HCT116 (cell line): ENCODE measurements at regions not wholly inside any gene's neighbourhood (a gene's known extent, or its start where the extent isn't known, plus 50 kb on each side); places are given as distances from the start of the nearest gene placed in this dataset.

Experiments
- ATAC-seq: fragments of 200-7000 bp; cut with Tn5 transposase; 2 replicates; pipeline ENCODE4 v1.9.1; 2020; ENCODE audit warnings: mild to moderate bottlenecking, moderate library complexity
- BruUV-seq: library from RNA; stranded (reverse); fragments of 400-500 nt; replicated peaks from 2 replicates; lab custom pipeline; 2021; lab: Mats Ljungman, UMichigan
- CTCF ChIA-PET: fragments of 300-600 bp; sonication (Branson Sonifier 250); formaldehyde crosslinking; loops from one replicate; lab custom pipeline; 2021; ENCODE audit warnings: antibody characterized with exemption; lab: Charles Lee
- POLR2A ChIA-PET: fragments of 300-600, 350-600 bp; sonication (Branson Sonifier 250); formaldehyde crosslinking; loops from one replicate; lab custom pipeline; 2021; ENCODE audit warnings: antibody characterized with exemption; lab: Charles Lee
- RAD21 ChIA-PET, 2 experiments: fragments of 300-600 bp; sonication (Branson Sonifier 250); formaldehyde crosslinking; loops; one replicate each; lab custom pipeline; 2023; ENCODE audit warnings: low total read pairs in 2 of 2; ENCODE audit not compliant: uncharacterized antibody in 2 of 2, unreplicated experiment in 2 of 2, low non-redundant PET in 1 of 2; lab: Charles Lee
- DNase-seq: peaks from one replicate; pipeline ENCODE4 v3.0.0-alpha.2; 2010; ENCODE audit warnings: low read depth, low spot score
- H2AFZ ChIP-seq: fragments of 200-600 bp; shearing (Covaris generic), sonication (generic); 2 replicates; pipeline ENCODE4 v1.6.1; 2017; ENCODE audit warnings: low read depth, mixed run types, mixed read lengths, antibody characterized with exemption, low read length; ENCODE audit not compliant: poor library complexity, severe bottlenecking
- H3K27ac ChIP-seq: 2 replicates; pipeline ENCODE4 v1.5.1; 2012; ENCODE audit warnings: low read depth, low read length
- H3K27me3 ChIP-seq: fragments of 200-600 bp; sonication (generic); 2 replicates; pipeline ENCODE4 v1.6.1; 2016; ENCODE audit warnings: mixed run types, low read length, mixed read lengths; ENCODE audit not compliant: insufficient read depth
- H3K36me3 ChIP-seq, 2 experiments: fragments of 200-500 bp in 1 of 2; fragments of 200-600 bp in 1 of 2; sonication (Bioruptor generic) in 1 of 2; sonication (generic) in 1 of 2; 2 replicates each; pipeline versions ENCODE4 v1.5.1 to v1.6.1; 2014 to 2016; ENCODE audit warnings: low read length in 2 of 2, inconsistent platforms in 1 of 2, mixed read lengths in 1 of 2, mixed run types in 1 of 2; ENCODE audit not compliant: insufficient read depth in 2 of 2, control insufficient read depth in 1 of 2
- H3K4me1 ChIP-seq, 2 experiments: fragments of 200-600 bp in 1 of 2; sonication (generic) in 1 of 2; 2 replicates each; pipeline versions ENCODE4 v1.5.1 to v1.6.1; 2012 to 2017; ENCODE audit warnings: low read length in 2 of 2, inconsistent platforms in 1 of 2, mild to moderate bottlenecking in 1 of 2, mixed read lengths in 1 of 2, mixed run types in 1 of 2, moderate library complexity in 1 of 2; ENCODE audit not compliant: insufficient read depth in 2 of 2, control insufficient read depth in 1 of 2
- H3K4me2 ChIP-seq: fragments of 200-600 bp; sonication (generic); 2 replicates; pipeline ENCODE4 v1.6.1; 2017; ENCODE audit warnings: mixed run types, low read length, mixed read lengths
- H3K4me3 ChIP-seq, 2 experiments: fragments of 200-600 bp in 1 of 2; sonication (generic) in 1 of 2; replicated peaks in 1 of 2; 2 replicates each; pipeline ENCODE4 v1.5.1; 2011 to 2016; ENCODE audit warnings: low read length in 2 of 2, control low read depth in 1 of 2, low read depth in 1 of 2, mild to moderate bottlenecking in 1 of 2, mixed read lengths in 1 of 2, mixed run types in 1 of 2
- H3K79me2 ChIP-seq: fragments of 200-600 bp; sonication (generic); 2 replicates; pipeline ENCODE4 v1.6.1; 2017; ENCODE audit warnings: mild to moderate bottlenecking, mixed run types, low read length, moderate library complexity, mixed read lengths; ENCODE audit not compliant: insufficient read depth
- H3K9ac ChIP-seq: fragments of 200-600 bp; sonication (generic); 2 replicates; pipeline ENCODE4 v1.6.1; 2016; ENCODE audit warnings: low read length, mixed read lengths
- H3K9me2 ChIP-seq: fragments of 200-600 bp; sonication (generic), shearing (Covaris generic); 2 replicates; pipeline ENCODE4 v1.6.1; 2017; ENCODE audit warnings: mixed run types, mild to moderate bottlenecking, moderate library complexity; ENCODE audit not compliant: insufficient read depth
- H3K9me3 ChIP-seq, 2 experiments: fragments of 200-500 bp in 1 of 2; fragments of 200-600 bp in 1 of 2; sonication (Bioruptor generic) in 1 of 2; sonication (generic) in 1 of 2; 2 replicates each; pipeline ENCODE4 v1.6.1; 2014 to 2017; ENCODE audit warnings: low read length in 2 of 2, mixed read lengths in 2 of 2, inconsistent platforms in 1 of 2, low read depth in 1 of 2, mild to moderate bottlenecking in 1 of 2, mixed run types in 1 of 2, moderate library complexity in 1 of 2; ENCODE audit not compliant: control insufficient read depth in 1 of 2, insufficient read depth in 1 of 2
- H4K20me1 ChIP-seq: fragments of 200-600 bp; sonication (generic), shearing (Covaris generic); 2 replicates; pipeline ENCODE4 v1.6.1; 2017; ENCODE audit warnings: mixed run types, mild to moderate bottlenecking, moderate library complexity; ENCODE audit not compliant: insufficient read depth
- CBX3 ChIP-seq: IDR thresholded peaks from 2 replicates; pipeline ENCODE4 v1.6.1; 2012; ENCODE audit warnings: low read depth
- CEBPB ChIP-seq: IDR thresholded peaks from 2 replicates; pipeline ENCODE4 v1.6.1; 2012; ENCODE audit warnings: low read depth
- FOSL1 ChIP-seq: IDR thresholded peaks from 2 replicates; pipeline ENCODE4 v1.6.1; 2012; ENCODE audit warnings: low read depth
- JUND ChIP-seq: IDR thresholded peaks from 2 replicates; pipeline ENCODE4 v1.6.1; 2012
- RAD21 ChIP-seq: IDR thresholded peaks from 2 replicates; pipeline ENCODE4 v1.6.1; 2012; ENCODE audit warnings: low read depth, mild to moderate bottlenecking
- TCF7L2 ChIP-seq: IDR thresholded peaks from 2 replicates; pipeline ENCODE4 v1.7.0; 2011; ENCODE audit warnings: borderline replicate concordance, inconsistent platforms; ENCODE audit not compliant: insufficient read depth, insufficient read length; ENCODE audit errors: extremely low read depth
- YY1 ChIP-seq: IDR thresholded peaks from 2 replicates; pipeline ENCODE4 v1.6.1; 2011; ENCODE audit warnings: low read length, low read depth, moderate library complexity, mild to moderate bottlenecking; ENCODE audit not compliant: insufficient replicate concordance; ENCODE audit errors: extremely low read depth
- ZBTB33 ChIP-seq: IDR thresholded peaks from 2 replicates; pipeline ENCODE4 v1.6.1; 2011; ENCODE audit warnings: mild to moderate bottlenecking, low read length, moderate library complexity; ENCODE audit not compliant: insufficient replicate concordance; ENCODE audit errors: extremely low read depth
- ZFX ChIP-seq: fragments of 450-650 bp; IDR thresholded peaks from 2 replicates; pipeline ENCODE4 v1.6.1; 2017
- ZNF274 ChIP-seq: fragments of 200-500 bp; sonication (Bioruptor generic); IDR thresholded peaks from 2 replicates; pipeline ENCODE4 v1.6.1; 2014; ENCODE audit warnings: mild to moderate bottlenecking, low read depth, low read length, inconsistent platforms
- intact Hi-C: fragments of 100-400 bp; cut with micrococcal nuclease; formaldehyde crosslinking; loops from 2 replicates; pipeline ENCODE4 v1.10.0; 2022
- TF ChIP-seq, protein P1 (sequence below), 3 experiments: fragments of 200-600 bp in 1 of 3; sonication (generic) in 1 of 3; IDR thresholded peaks in 2 of 3; conservative IDR thresholded peaks in 1 of 3; 2 replicates each; pipeline ENCODE4 v1.5.1; 2012 to 2017; ENCODE audit warnings: low read depth in 2 of 3, low read length in 2 of 3, antibody characterized with exemption in 1 of 3, borderline replicate concordance in 1 of 3, control low read depth in 1 of 3, mild to moderate bottlenecking in 1 of 3, mixed read lengths in 1 of 3, mixed run types in 1 of 3, moderate library complexity in 1 of 3; ENCODE audit not compliant: insufficient read depth in 1 of 3

- DNase-seq: no peak
- Histone ChIP-seq H3K9me2 (no peaks in the 10 kb centered on the region), H3K36me3 (no peaks in the 10 kb centered on the region), H3K4me2 (no peak overlapping the region), H3K27ac (no peak overlapping the region), H3K9ac (no peak overlapping the region), H3K4me3 (no peak overlapping the region), H3K27me3 (no peaks in the 10 kb centered on the region), H3K4me1 (no peaks in the 10 kb centered on the region), H3K79me2 (no peaks in the 10 kb centered on the region), H3K9me3 (peaks cover 5 to 9% of the 10 kb centered on the region in 2 experiments; a peak in 3 of 4 replicates), H4K20me1 (no peaks in the 10 kb centered on the region), H2AFZ (no peak overlapping the region)
- no TSS peak for BruUV-seq
- ChIA-PET POLR2A (no interaction called here), CTCF (no interaction called here), RAD21 (no interaction called here)
- no peak for ATAC-seq
- TF ChIP-seq, protein P1, sequence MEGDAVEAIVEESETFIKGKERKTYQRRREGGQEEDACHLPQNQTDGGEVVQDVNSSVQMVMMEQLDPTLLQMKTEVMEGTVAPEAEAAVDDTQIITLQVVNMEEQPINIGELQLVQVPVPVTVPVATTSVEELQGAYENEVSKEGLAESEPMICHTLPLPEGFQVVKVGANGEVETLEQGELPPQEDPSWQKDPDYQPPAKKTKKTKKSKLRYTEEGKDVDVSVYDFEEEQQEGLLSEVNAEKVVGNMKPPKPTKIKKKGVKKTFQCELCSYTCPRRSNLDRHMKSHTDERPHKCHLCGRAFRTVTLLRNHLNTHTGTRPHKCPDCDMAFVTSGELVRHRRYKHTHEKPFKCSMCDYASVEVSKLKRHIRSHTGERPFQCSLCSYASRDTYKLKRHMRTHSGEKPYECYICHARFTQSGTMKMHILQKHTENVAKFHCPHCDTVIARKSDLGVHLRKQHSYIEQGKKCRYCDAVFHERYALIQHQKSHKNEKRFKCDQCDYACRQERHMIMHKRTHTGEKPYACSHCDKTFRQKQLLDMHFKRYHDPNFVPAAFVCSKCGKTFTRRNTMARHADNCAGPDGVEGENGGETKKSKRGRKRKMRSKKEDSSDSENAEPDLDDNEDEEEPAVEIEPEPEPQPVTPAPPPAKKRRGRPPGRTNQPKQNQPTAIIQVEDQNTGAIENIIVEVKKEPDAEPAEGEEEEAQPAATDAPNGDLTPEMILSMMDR (IDR thresholded peaks at IDR 0.05 in 2 of 3, conservative IDR thresholded peaks at IDR 0.05 in 1 of 3; ENCODE audit: borderline replicate concordance in 1 of 3, insufficient read depth in 1 of 3, low read depth in 2 of 3, low read length in 2 of 3): peak in 2 of 3 experiments; percentile 25 to 32; a peak in 3 of 6 replicates
- no peak for TF ChIP-seq ZFX
- intact Hi-C loops: no loop called here
Measured at GRCh38 chr18:65091744-65092329, 659.0 kb upstream of the CDH7 start.

DNA sequence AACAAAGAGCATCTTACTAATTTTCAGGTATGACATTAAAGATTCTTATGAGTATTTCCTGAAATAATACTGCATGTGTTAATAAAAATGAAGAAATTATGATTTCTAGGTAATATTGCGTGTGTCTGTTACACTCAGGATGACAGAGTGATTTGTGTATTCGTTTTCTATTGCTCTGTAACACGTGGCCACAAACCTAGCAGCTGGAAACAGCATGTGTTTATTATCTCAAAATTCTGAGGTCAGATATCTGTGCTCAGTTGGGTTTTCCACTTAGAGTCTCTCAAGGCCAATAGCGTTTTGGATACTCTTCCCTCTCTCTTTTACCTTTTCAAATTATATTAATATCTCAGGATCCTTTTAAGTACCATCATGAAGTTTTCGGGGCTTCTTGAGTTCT is 667.9 kb upstream of the CDH7 start:
- Histone ChIP-seq H3K4me3 (no peak overlapping the region), H4K20me1 (no peaks in the 10 kb centered on the region), H3K4me1 (no peaks in the 10 kb centered on the region), H3K4me2 (no peak overlapping the region), H3K27ac (no peak overlapping the region), H3K9me3 (peaks cover 8 to 23% of the 10 kb centered on the region in 2 experiments; a peak in 2 of 4 replicates), H3K27me3 (no peaks in the 10 kb centered on the region), H3K79me2 (no peaks in the 10 kb centered on the region), H3K9ac (no peak overlapping the region), H2AFZ (no peak overlapping the region), H3K36me3 (no peaks in the 10 kb centered on the region; a peak in 1 of 4 replicates), H3K9me2 (no peaks in the 10 kb centered on the region)
- TF ChIP-seq CBX3: no peak
- TF ChIP-seq ZNF274: no peak
- no peak for TF ChIP-seq TCF7L2
- TF ChIP-seq JUND: no peak
- TF ChIP-seq, protein P1 (IDR thresholded peaks at IDR 0.05 in 2 of 3, conservative IDR thresholded peaks at IDR 0.05 in 1 of 3; ENCODE audit: borderline replicate concordance in 1 of 3, insufficient read depth in 1 of 3, low read depth in 2 of 3, low read length in 2 of 3): no peak
- no peak for TF ChIP-seq CEBPB
- no peak for TF ChIP-seq YY1
- TF ChIP-seq ZBTB33: no peak
- TF ChIP-seq RAD21: no peak
- no peak for TF ChIP-seq FOSL1
- intact Hi-C loops: no loop called here
- POLR2A ChIA-PET: no interaction called here
- CTCF ChIA-PET: no interaction called here
- no TSS peak for BruUV-seq
- RAD21 ChIA-PET: no interaction called here
- no peak for DNase-seq
- no peak for ATAC-seq
